ENCODE measurements at regions not wholly inside any gene's neighbourhood (a gene's known extent, or its start where the extent isn't known, plus 50 kb on each side); places are given as distances from the start of the nearest gene placed in this dataset.

DNA sequence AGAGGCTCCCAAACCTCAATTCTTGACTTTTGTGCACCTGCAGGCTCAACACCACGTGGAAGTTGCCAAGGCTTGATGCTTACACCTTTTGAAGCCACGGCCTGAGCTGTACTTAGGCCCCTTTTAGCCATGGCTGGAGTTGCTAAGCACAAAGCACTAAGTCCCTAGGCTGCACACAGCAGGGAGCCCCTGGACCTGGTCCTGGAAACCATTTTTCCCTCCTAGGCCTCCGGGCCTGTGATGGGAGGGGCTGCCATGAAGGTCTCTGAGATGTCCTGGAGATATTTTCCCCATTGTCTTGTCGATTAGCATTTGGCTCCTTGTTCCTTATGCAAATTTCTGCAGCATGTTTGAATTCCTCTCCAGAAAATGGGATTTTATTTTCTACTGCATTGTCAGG lies 247.1 kb upstream of the ARPP21 start:
- no peak for DNase-seq (ENCODE audit: extremely low spot score, unreplicated experiment)
- no peaks in the 10 kb centered on the region for H3K27me3 Mint-ChIP-seq
- no peak overlapping the region for H3K4me3 Mint-ChIP-seq
- TF ChIP-seq, protein P1, sequence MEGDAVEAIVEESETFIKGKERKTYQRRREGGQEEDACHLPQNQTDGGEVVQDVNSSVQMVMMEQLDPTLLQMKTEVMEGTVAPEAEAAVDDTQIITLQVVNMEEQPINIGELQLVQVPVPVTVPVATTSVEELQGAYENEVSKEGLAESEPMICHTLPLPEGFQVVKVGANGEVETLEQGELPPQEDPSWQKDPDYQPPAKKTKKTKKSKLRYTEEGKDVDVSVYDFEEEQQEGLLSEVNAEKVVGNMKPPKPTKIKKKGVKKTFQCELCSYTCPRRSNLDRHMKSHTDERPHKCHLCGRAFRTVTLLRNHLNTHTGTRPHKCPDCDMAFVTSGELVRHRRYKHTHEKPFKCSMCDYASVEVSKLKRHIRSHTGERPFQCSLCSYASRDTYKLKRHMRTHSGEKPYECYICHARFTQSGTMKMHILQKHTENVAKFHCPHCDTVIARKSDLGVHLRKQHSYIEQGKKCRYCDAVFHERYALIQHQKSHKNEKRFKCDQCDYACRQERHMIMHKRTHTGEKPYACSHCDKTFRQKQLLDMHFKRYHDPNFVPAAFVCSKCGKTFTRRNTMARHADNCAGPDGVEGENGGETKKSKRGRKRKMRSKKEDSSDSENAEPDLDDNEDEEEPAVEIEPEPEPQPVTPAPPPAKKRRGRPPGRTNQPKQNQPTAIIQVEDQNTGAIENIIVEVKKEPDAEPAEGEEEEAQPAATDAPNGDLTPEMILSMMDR (conservative IDR thresholded peaks at IDR 0.05): no peak
- H3K4me1 Mint-ChIP-seq (ENCODE audit: unreplicated experiment): no peaks in the 10 kb centered on the region
- no peak overlapping the region for H3K27ac Mint-ChIP-seq
- H3K9me3 Mint-ChIP-seq: no peaks in the 10 kb centered on the region
- H3K36me3 Mint-ChIP-seq: no peaks in the 10 kb centered on the region

DNA sequence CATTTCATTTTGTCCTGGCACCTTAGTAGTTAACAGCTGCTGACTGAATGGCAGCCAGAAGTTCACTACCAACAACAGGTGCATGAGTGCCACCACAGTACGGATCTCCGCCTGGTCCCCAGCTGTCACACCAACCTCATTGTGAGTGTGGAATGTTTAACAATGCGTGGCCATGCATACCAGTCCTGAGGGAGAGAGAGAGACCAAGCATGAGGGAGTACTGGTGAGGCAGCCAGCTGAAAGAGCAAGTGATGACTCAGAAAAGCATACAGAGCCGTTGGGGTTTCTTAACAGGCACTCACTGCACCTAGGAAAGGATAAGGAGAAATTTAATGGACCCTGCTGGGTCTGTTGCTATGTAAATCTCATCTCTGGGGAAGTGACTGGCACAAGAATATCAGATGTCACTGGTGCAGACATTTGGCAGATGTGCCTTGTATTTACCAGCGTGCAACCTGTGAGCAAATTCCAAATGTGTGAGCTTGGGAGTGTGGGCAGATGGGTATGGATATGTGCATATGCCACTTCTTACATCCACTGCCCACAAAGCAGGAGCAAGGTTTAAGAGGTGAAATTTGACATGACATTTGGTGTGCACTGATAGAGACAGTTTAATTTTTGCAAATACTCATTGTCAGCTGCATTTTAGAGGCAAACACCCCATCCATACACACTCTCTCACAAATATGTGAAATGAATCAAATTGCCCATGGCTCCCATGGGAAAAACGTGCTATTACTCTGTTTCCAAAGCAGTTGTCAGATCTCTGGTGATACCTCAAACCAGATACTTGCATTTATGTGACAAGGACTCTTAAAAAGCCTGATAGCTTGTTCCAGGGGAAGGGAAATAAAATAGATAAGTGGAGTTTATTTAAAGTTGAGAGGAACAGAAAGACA lies 245.2 kb upstream of the ARPP21 start:
- Mint-ChIP-seq H3K36me3 (no peaks in the 10 kb centered on the region), H3K9me3 (no peaks in the 10 kb centered on the region), H3K27me3 (no peaks in the 10 kb centered on the region), H3K27ac (no peak overlapping the region), H3K4me3 (no peak overlapping the region), H3K4me1 (ENCODE audit: unreplicated experiment) (no peaks in the 10 kb centered on the region)
- TF ChIP-seq, protein P1 (conservative IDR thresholded peaks at IDR 0.05): no peak
- no peak for DNase-seq (ENCODE audit: extremely low spot score, unreplicated experiment)

DNA sequence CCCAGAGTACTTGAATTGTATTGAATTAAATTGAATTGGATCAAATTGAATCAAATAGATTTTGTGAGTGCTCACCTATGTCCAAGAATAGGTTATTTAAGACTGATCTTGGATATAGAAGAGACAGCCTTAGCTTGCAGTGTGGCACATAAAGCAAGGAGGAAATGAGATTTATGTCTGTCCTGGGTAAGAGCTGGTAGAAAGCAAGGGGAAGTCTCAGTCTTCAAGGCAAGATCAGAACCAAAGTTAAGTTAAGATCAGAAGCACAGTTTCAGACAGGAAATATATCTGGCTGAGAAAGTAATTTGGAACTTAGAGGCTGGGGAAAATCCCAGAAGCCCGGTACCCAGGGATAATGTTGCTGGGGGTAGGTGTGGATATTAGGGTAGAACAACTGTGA lies 244.4 kb upstream of the ARPP21 start:
- H3K27ac Mint-ChIP-seq: no peak overlapping the region
- H3K4me3 Mint-ChIP-seq: no peak overlapping the region
- H3K4me1 Mint-ChIP-seq (ENCODE audit: unreplicated experiment): no peaks in the 10 kb centered on the region
- TF ChIP-seq, protein P1 (conservative IDR thresholded peaks at IDR 0.05): no peak
- H3K9me3 Mint-ChIP-seq: no peaks in the 10 kb centered on the region
- DNase-seq (ENCODE audit: extremely low spot score, unreplicated experiment): no peak
- H3K27me3 Mint-ChIP-seq: no peaks in the 10 kb centered on the region
- no peaks in the 10 kb centered on the region for H3K36me3 Mint-ChIP-seq

DNA sequence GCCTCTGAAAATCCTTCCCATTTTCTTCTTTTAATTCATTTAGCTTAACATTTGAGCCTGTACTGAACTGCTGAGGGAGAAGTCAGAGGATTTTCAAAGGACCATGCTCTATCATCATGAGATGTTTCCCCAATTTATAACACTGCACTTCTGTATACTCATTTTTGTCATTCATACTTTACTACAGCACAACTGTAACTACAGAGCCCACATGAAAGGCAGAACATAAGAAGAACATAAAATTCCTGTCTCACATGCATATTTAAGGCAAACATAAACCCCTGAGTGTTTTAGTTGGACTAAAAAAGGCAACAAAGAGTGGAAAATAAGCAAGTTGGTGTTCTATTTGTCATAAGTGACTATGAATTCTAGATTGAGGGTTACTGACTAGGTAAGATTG lies 237.7 kb upstream of the ARPP21 start:
- Mint-ChIP-seq H3K27me3 (no peaks in the 10 kb centered on the region), H3K4me3 (no peak overlapping the region), H3K4me1 (ENCODE audit: unreplicated experiment) (no peaks in the 10 kb centered on the region)

DNA sequence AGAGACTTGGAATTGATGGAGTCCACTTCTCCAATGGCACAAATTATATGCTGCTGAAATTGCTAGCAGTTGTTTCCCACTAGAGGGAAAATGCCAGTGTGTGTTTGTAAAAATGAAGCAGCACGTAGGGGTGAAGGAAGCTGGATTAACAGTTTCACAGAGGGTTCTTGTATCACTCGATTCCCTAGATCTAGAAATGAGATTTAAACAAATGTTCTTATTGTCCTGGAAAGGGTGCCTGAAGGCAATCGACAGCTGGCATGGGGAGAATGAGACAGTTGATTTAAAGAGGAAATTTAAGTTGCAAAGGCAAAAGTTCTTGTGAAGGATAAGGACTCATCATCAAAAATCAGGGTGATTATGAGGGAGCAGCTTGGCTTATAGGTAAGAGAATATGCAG lies 234.8 kb upstream of the ARPP21 start:
- no peak overlapping the region for H3K27ac Mint-ChIP-seq
- H3K4me1 Mint-ChIP-seq (ENCODE audit: unreplicated experiment): no peaks in the 10 kb centered on the region
- H3K9me3 Mint-ChIP-seq: no peaks in the 10 kb centered on the region
- no peak overlapping the region for H3K4me3 Mint-ChIP-seq
- DNase-seq (ENCODE audit: extremely low spot score, unreplicated experiment): no peak
- TF ChIP-seq, protein P1 (conservative IDR thresholded peaks at IDR 0.05): no peak
- H3K36me3 Mint-ChIP-seq: no peaks in the 10 kb centered on the region
- no peaks in the 10 kb centered on the region for H3K27me3 Mint-ChIP-seq

More for the DNA sequence above, 237.7 kb upstream of the ARPP21 start:
- TF ChIP-seq, protein P1 (conservative IDR thresholded peaks at IDR 0.05): no peak
- no peak for DNase-seq (ENCODE audit: extremely low spot score, unreplicated experiment)
- no peaks in the 10 kb centered on the region for H3K36me3 Mint-ChIP-seq
- no peaks in the 10 kb centered on the region for H3K9me3 Mint-ChIP-seq
- H3K27ac Mint-ChIP-seq: no peak overlapping the region

Data from type B pancreatic cell (in vitro differentiated cells).